ENCODE measurements at regions not wholly inside any gene's neighbourhood (a gene's known extent, or its start where the extent isn't known, plus 50 kb on each side); places are given as distances from the start of the nearest gene placed in this dataset.

DNA sequence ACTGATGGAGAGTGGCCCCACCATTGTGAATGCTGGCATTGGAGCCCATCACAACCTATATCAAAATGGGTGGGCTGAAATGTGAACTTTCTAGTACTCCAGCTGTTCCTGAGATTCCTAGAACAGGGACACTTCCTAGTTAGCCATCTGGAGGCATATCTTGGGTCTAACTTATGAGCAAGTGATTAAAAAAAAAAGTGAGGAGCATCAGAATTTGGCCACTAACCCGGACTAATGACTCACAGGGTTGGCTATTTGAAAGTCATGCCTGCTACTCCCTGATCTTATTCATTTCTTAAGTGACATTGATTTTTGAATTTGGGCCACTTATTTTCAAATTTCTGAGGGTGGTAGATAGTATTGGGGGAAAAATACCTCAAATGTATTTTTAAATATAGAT lies 216.6 kb downstream of the HRH4 start:
- no peak for DNase-seq

DNA sequence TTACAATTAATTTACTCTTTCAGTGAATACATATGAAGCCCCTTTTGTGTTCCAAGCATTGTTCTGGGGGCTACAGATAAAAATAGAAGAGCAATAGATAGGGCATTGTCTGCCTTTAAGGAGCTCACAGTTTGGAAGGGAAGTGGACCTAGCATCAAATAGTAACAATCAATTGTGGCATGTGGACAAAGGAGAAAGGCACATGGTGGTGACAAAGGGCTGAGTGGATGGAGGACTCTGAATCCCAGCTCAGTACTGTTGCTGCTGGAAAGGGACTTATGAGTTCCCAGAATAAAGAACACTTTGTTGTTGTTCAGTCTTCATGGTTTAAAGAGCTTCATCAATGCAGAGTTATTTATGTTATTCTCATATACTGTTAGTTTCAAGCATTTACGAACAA lies 217.7 kb downstream of the HRH4 start:
- no peak for DNase-seq

DNA sequence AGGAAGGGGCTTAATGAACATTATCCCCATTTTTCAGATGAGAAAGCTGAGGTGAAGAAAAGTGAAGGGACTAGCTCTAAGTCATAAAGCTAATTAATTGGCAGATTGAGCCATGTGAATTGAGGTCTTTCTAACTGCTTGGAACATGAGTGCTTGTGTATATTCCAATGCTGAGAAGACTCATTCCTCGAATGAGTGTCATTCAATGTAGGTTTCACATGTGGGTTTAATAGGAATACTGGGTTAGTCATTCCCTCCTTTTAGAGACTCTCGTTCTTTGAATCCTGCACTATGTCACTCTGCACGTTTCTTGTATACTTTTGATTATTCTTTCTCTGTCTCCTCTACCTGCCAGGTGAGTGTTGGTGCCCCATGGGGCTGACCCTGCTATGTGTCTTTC lies 218.2 kb downstream of the HRH4 start:
- DNase-seq = no peak

DNA sequence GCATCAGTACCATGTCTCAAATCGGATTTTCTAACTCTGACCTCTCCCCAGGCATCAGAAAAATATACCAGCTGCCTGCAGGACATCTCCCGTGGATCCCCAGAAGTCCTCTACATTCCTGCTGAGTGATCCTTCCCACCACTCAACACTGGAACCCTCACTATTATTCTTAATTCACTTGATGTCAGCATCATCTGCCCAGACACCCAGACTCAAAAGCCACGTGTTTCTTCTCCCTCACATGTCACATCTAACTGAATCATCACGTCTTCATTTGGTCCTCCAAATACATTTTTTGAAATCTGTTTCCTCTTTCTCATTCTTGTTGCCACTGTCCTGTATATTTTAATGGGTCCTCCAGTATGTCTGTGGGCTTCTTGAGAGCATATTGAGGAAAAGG lies 218.6 kb downstream of the HRH4 start:
- no peak for DNase-seq

DNA sequence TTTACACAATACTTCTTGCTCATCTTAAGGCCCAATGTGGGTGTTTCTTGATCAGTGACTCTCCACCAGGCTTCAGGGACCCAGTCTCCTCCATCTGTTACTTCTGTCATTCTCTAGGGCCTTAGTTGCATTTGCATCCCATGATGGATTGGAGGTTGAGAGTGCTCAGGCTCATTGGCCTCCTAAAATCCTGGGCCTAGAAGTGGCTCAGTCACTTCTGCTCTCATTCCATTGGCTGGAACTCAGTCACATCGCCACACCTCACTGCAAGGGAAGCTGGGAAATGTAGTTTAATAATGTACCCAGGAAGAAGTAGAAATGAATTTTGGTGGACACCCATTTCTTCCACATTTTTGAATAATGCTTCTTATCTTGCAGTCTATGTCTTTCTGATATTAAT lies 223.5 kb downstream of the HRH4 start:
- no peak for DNase-seq

DNA sequence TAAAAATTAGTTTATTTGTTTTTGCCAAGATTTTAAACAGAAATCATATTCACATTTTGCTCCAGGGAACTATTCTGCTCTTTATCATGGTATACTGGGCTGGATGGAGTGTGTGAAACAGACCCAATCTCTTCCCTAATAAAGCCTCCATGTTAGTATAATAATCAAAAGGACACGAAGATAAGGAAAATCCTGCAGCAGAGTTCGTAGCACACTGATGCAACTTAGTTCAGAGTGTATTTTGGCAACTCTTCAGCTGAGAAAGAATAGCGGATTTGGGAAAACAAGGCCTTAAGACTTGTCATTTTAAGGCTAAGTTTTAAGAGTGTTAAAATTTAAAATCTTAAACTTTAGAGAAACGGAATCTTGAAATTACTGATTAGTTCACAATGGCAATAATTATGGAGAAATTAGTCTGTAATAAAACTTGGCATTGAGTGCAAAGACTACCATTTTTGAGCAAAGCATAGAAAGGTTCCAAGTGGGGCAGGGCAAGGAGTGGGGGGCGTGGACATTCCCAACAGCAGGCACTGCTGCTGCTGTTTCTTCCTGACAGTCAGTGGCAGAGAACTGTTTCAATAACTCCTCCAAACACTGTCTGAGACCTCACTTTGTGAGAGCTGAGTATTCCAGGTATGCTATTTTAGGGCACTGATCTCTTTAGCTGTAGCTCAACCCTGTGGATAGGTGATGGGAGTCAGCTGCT lies 225.0 kb downstream of the HRH4 start:
- no peak for DNase-seq

DNA sequence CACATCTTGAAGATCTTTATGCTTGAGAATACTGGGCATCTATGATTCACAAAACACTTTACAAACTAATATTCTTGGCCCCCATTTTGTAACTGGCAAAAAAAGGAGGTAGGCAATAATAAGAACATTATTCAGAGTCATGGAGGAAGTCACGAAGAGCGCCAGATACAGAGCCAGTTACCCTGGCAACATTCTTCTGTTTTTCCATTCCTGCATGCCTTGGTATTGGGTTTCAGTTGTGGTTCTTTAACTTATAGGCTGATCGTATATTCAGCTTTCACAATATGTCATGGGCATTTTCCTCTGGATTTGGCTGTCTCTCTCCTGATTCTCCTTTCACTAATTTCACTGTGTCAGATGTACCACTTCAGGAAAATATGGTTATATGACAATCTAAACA lies 234.7 kb downstream of the HRH4 start:
- DNase-seq = no peak

DNA sequence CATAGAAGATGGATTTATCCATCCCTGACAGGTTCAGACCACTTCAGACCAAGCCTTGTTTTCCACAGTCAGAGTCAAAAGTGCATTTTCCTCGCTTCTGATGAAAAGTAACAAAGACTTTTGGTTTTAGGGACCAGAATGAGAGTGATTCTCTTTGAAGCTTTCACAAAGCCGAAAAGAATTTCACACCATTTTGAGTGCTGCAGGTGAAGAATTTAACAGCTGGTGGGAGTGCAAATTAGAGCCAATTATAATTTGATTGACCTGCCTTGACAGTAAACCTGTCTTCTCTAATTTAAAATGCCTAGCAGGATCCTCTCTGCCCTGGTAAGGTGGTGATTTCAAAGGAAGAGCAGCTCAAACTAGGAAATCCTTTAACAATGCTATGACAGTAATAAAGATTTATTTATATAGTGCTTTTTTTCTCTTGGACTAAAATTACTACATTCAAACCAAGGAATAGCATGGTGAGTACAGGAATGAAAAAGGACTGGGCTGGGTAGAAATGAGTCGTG lies 241.6 kb downstream of the HRH4 start:
- DNase-seq = no peak

DNA sequence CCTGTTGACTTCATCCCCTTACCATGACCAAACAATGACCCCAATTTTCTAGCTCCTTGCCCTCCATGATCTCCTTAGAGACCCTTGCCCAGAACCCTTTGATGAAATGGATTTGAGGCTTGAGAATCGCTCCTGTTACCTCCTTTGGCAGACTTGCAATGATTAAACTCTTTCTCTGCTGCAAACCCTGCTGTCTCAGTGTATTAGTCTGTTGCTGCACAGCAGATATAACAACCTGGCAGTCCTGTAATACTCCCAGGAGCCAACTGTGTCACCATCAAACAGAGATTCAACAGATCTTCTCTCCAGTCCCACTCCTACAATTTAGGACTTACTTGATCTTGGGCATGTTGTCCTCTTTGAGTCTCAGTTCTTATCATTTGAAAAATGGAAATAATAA lies 242.9 kb downstream of the HRH4 start:
- DNase-seq = no peak

DNA sequence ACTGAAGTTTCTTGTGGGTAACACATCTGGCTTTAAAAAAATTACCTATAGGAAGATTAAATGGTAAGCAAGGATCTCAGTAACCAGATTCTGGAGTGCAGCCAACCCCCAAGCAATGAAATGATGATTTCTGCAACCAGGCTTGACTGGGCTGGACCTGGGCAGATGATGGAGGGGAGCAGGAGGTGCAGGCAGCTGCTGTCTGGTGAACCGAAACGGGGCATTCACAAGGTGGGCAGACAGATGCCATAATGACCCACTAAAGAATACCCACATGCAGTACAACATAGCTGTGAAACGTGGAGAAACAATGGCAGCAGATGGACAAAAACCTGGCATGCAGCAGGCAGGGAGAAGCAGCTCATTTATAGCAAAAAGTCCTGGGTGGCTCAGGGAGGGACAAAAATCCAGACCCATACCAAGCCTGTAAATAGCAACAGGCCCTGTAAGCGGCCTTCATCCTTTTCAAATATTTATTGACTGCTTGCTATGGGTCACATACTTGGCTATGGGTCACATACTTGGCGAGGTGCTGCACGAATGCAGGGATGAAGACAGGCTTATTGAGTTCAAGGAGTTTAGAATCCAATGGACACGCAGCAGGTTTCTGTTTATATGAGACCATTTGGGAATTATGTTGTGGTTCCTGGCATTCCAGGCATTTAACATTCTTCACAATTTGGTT lies 244.7 kb downstream of the HRH4 start:
- DNase-seq = peak; percentile 90

DNA sequence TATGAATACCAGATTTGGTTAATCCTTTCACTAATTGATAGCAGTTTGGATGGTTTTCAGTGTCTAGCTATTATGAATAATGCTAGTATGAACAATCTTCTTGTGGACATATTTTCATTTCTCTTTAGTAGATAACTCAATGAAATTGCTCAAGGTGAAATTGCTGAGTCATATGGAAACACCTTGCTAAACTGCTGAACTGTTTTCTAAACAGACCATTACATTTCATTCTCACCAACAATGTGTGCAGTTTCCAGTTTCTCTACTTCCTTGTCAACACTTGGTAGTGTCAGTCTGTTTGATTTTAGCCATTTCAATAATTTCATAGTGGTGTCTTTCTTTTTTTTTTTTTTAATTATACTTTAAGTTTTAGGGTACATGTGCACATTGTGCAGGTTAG lies 250.0 kb downstream of the HRH4 start:
- no peak for DNase-seq

DNA sequence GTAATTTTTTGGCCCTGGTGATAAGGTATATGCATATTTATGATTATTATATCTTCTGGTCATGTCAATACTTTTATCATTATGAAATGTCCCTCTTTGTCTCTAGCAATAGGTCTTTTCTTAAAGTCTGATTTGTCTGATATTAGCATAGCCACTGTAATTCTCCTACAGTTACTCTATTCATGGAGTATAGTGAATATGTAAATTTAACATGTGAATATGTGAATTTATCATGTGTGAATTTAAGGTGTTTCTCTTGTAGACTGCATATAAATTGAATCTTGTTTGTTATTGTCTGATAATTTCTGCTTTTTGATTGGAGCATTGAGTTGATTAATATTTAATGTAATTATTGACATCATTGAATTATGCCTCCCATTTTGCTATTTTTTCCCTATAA lies 259.4 kb downstream of the HRH4 start:
- no peak for DNase-seq

DNA sequence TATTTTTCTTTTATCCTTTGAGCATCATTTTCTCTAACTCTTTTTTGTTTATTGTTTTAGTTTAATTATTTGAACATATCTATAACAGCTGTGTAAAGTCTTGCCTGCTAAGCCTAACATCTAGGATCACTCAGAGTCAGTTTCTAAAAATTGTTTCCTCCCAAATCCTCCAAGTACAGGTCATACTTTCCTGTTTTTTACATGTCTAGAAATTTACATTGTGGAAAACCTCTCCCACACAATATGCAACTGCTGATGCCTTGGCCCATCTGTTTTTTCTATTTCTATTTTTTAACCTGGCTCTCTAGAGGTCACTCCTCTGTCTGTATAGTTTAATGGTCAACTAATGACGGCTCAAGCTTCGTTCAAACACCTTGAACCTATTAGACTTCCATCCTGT lies 261.0 kb downstream of the HRH4 start:
- no peak for DNase-seq

DNA sequence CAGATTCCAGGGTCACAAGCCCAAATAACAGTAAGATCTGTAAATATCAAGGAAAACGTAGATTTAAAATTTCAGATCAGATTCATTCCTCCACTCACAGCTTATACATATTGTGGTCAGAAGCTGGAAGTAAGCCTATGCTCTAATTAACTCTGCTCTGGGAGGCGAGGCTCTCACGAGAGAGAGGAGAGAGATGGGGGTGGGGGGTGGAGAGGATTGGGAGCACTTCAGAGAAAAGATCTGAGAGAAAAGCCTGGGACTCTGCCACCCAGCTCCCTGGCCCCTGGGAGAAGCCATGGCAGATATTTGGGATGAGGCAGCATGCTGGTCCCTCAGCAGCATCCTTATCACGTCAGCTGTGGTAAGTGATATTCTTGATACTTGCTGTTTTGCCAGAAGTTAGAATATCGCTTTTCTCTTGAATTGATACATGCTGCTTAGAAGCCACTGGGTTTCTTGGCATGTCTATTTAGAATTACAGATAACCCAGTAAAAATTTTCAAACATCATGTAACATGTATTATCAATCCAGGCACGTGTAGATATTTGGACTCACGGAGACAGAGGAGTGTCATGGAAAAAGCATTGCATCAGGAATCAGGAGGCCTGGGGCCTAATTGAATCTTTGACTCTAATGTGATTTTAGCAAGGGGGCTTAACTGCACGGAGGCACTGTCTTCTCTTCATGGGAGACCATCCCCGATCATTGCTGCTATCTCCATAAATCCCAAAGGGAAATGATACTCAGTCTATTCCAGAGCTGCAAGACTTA lies 265.4 kb downstream of the HRH4 start:
- no peak for DNase-seq

DNA sequence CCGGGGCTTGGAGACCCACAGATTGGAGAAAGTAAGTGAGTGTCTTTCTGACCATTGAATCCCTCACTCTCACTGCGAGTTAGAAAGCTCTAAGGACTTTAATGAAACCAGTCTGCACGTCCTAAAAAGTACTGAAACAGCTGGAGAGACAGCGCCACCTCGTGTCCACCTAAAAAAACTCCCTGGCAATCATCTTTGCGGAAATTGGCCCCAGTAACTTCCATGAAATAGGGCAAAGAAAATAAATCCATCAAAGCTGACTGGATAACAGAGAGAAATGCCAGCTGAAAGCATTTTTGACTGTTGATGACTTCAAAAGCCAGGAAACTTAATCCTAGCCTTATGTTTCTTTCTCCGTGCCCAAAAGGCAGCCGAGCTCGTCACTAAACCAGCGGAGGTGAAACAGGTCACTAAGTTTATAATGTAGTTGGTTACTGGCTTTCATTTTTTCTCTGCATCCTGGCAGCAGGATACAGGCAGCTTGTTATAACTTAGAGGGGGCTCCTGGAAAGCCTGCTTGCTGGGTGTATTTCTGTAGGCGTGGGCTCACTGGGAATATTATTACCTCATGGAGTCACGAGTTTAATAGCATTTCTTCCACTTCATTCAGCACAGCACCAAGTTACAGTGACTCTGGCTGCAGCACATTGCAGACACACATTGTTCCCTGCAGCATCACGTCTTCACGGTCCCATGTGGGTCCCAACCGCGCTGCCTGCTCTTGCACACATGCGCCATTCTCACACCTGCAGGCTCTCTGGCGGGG lies 266.5 kb downstream of the HRH4 start:
- peak; percentile 92 for DNase-seq

DNA sequence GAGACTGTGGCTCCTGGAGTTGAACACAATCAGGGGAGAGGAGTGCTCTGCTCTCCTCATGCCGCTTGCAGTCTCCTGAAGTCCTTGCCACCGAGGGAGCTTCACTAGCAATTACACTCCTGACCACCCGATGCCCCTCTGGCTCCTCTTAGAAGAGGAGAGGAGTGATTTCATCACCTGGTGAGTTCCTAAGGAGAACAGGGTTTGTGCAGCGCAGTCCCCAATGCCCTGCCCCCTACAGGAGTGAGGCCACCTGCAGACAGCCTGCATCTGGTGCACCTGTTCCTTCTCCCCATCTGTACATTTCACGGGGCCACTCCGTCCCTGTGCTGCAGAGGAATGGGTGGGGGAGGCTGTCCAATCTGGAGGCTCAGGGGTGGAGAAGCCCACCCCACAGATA lies 267.2 kb downstream of the HRH4 start:
- DNase-seq = no peak

DNA sequence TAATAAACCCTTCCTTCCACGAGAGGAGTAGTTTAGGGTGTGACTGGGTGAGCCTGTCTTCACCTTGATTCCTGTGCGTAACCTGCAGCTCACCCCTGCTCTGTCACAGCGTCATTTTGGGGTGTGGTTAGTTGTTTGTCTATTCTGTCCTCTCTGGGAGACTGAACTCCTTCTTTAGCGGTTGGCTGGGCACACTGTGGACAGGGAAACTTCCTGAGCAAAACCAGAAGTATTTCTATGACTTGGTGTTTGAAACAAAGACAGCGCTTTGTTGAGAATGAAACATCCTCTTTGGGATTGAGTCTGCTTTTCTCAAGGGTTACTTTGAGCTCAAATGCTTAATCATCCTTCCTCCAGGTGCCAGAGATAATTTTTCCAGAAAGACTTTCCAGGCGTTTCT lies 270.7 kb downstream of the HRH4 start:
- no peak for DNase-seq

DNA sequence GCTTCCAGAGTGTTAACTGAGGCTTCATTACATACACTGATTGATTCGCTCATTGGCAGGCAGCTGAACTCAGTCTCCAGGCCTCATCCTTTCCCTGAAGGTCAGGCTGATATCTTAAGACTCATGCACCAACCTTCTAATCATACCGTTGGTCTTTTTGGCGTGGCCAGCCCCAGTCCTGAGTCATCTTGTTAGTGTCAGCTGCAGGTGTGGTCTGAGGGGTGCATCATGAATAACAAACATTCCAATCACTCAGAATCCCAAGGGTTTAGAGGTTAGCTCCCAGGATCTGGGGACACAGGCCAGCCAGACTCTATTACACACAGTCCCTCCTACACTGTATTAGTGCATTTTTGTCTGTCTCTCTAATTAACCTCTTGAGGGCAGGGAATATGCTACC lies 271.5 kb downstream of the HRH4 start:
- no peak for DNase-seq

DNA sequence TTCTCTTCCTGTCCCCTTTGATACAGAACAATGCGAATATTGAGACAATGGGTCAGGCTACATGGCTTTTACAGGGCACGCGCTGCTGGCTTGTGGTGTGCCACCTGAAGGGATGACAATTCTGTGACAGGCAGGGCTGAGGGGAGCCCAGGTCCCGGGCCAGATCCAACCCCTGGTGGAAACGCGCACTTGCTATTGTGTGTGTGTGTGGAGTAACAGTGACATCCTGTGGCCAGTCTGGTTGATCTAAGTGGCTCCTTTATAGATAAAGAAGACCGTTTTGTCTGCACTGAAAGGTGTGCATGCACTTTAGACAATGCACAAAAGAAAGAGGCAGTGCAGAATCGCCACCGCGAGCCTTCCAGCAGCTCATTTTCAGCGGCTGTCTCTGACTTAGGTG lies 273.6 kb downstream of the HRH4 start:
- DNase-seq = no peak

DNA sequence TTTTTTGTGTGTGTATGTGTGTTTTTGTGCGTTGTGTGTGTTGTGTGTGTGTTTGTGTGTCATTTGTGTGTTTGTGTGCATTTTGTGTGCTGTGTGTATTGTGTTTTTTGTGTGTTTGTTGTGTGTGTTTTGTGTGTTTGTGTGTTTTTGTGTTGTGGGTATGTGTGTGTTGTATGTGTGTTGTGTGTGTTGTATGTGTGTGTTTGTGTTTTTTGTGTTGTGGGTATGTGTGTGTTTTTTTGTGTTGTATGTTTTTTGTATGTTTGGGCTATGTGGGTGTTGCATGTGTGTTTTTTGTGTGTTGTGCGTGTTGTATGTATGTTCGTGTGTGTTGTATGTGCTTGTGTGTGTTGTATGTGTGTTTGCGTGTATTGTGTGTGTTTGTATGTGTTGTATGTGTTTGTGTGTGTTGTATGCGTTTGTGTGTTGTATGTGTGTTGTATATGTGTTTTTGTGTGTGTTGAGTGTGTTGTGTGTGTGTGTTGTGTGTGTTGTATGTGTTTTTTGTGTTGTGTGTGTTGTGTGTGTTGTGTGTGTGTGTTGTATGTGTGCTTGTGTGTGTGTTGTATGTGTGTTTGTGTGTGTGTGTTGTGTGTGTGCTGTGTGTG lies 275.3 kb downstream of the HRH4 start:
- no peak for DNase-seq

DNA sequence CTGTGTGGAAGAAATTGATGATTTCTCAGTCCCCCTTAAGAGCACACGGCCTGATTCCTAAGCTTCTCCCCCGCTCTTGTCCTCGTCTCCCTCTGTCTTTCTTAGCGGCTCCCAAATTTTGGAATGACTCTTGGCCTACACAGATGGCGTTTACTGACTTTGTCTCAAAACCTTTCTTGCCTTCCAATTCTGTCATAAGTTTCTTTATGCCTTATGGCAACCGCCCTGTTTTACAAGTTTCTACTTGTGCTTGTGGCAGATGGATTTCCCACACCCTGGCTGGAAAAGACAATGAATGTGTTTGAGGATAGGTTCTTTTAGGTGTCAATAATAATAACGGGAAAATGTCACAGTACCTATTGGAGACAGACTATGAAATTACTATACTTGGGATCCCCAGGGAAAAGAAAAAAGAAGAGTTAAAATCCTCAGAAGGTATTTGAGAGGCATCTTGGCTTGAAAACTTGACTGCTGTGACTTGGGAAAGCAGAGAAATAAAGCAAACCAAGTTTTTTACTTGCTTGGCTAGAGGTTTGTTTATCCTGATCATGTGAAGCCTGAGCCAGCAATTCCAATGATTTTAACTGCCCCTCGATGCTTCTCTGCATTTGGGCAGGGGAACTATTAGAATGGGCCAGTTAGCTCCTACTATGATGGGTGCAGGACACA lies 276.4 kb downstream of the HRH4 start:
- DNase-seq = no peak

DNA sequence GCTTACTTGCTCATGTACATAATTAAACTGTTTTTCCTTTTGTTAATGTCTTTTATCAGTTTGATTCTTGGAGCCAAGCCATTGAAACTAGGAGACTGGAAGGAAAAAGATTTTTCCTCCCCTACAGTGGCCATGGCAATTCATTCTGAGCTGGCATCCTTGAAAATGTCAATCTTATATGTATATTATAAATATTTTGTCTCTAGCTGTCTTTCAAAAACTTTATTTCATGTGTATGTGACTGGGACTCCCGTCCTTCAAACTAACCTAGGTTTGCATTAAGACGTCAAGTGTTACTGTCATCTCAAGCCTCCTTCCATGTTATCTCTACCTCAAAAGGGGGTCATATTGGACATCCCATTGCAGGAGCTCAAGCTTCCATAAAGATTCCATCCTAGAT lies 280.4 kb downstream of the HRH4 start:
- DNase-seq = no peak
